ENCODE measurements at regions not wholly inside any gene's neighbourhood (a gene's known extent, or its start where the extent isn't known, plus 50 kb on each side); places are given as distances from the start of the nearest gene placed in this dataset.

DNA sequence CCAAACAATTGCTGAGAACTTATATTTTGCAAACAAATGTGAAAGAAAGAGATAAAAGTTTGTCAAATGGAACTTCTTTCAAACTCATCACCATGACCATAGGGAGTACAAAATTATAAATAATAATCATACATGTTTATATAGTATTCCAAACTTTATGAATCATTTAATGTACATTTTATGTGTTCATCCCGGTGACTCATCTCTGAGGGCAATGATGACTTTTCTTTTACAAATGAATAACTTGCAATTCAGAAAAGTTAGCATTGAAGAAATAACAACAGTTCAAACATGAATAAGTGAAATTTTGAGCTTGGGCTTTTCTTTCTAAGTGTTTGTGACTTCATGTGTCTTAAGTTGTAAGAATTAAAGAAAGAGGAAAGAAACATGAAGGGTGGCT lies 66.3 kb upstream of the CDH8 start:
- no peak overlapping the region for H2BK12ac ChIP-seq (ENCODE audit: insufficient read length, low read depth, low read length)
- no peaks in the 10 kb centered on the region for H3K79me2 ChIP-seq (ENCODE audit: insufficient read depth, low read length)
- H3K9me3 Mint-ChIP-seq: peaks cover 14 to 20% of the 10 kb centered on the region in 2 experiments
- no peaks in the 10 kb centered on the region for H3K23me2 ChIP-seq (ENCODE audit: insufficient read length, low read depth, low read length, poor library complexity, severe bottlenecking)
- DNase-seq: no peak
- no peaks in the 10 kb centered on the region for H3K27me3 Mint-ChIP-seq (ENCODE audit: low read depth)
- H3K27me3 ChIP-seq (ENCODE audit: insufficient read depth, low read length): no peaks in the 10 kb centered on the region
- H3K36me3 Mint-ChIP-seq (ENCODE audit: insufficient read depth in 1 of 3, low read depth in 3 of 3): peaks cover 2 to 19% (median 5%) of the 10 kb centered on the region in 3 experiments; a peak in 4 of 7 replicates
- no peak overlapping the region for H2BK5ac ChIP-seq (ENCODE audit: insufficient read length, low read length)
- H3K56ac ChIP-seq (ENCODE audit: insufficient read length, low read depth, low read length): no peak overlapping the region
- no peak overlapping the region for H3K4ac ChIP-seq (ENCODE audit: low read depth, low read length)
- no peak overlapping the region for H3K4me3 Mint-ChIP-seq
- no peak overlapping the region for H3K9ac ChIP-seq (ENCODE audit: extremely low read depth, insufficient read length, low read length)
- H2BK120ac ChIP-seq (ENCODE audit: low read depth, low read length, poor library complexity, severe bottlenecking): no peak overlapping the region
- H3K79me1 ChIP-seq (ENCODE audit: insufficient read depth, low read depth, low read length, poor library complexity, severe bottlenecking): no peaks in the 10 kb centered on the region
- H4K20me1 ChIP-seq (ENCODE audit: control insufficient read depth, insufficient read depth, insufficient read length): no peaks in the 10 kb centered on the region
- H3K4me1 ChIP-seq (ENCODE audit: insufficient read depth, low read length): peaks cover 6% of the 10 kb centered on the region; the same call in 1 of the 2 replicates
- no peak overlapping the region for H3K23ac ChIP-seq (ENCODE audit: insufficient read length, low read depth, low read length)
- no peak overlapping the region for H3T11ph ChIP-seq (ENCODE audit: low read length)
- no peak overlapping the region for H2BK20ac ChIP-seq (ENCODE audit: low read depth, low read length, poor library complexity, severe bottlenecking)
- H3K14ac ChIP-seq (ENCODE audit: insufficient read depth, low read length): no peak overlapping the region
- H2AK5ac ChIP-seq (ENCODE audit: insufficient read length, low read length): no peak overlapping the region
- H4K5ac ChIP-seq (ENCODE audit: insufficient read length, low read depth, low read length): no peak overlapping the region
- no peak overlapping the region for H2BK15ac ChIP-seq (ENCODE audit: low read depth, low read length)
- H4K91ac ChIP-seq (ENCODE audit: insufficient read length, low read depth, low read length): no peak overlapping the region
- H3K27ac Mint-ChIP-seq: no peak overlapping the region
- TF ChIP-seq, protein P1, sequence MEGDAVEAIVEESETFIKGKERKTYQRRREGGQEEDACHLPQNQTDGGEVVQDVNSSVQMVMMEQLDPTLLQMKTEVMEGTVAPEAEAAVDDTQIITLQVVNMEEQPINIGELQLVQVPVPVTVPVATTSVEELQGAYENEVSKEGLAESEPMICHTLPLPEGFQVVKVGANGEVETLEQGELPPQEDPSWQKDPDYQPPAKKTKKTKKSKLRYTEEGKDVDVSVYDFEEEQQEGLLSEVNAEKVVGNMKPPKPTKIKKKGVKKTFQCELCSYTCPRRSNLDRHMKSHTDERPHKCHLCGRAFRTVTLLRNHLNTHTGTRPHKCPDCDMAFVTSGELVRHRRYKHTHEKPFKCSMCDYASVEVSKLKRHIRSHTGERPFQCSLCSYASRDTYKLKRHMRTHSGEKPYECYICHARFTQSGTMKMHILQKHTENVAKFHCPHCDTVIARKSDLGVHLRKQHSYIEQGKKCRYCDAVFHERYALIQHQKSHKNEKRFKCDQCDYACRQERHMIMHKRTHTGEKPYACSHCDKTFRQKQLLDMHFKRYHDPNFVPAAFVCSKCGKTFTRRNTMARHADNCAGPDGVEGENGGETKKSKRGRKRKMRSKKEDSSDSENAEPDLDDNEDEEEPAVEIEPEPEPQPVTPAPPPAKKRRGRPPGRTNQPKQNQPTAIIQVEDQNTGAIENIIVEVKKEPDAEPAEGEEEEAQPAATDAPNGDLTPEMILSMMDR (conservative IDR thresholded peaks at IDR 0.05): no peak
- no peak overlapping the region for H3K4me2 ChIP-seq (ENCODE audit: insufficient read depth, insufficient read length, low read length)
- WGBS (ENCODE audit: extremely low coverage, insufficient read length, low lambda C conversion rate): no CpG with 5 or more reads among the region's 1 CpG
- no peaks in the 10 kb centered on the region for H3K9me3 ChIP-seq (ENCODE audit: control insufficient read depth, low read depth, low read length)
- no peak overlapping the region for H2AFZ ChIP-seq (ENCODE audit: low read length)
- no peak overlapping the region for H3K18ac ChIP-seq (ENCODE audit: insufficient read length, low read depth, low read length)
- peaks cover 13 to 19% of the 10 kb centered on the region in 2 experiments for H3K4me1 Mint-ChIP-seq
- H4K8ac ChIP-seq (replicated peaks; ENCODE audit: insufficient read length, low read depth, low read length): no peak overlapping the region
- no peak overlapping the region for H3K27ac ChIP-seq (ENCODE audit: insufficient read length, low read depth, low read length)

All from H9 (cell line).